ENCODE measurements at regions not wholly inside any gene's neighbourhood (a gene's known extent, or its start where the extent isn't known, plus 50 kb on each side); places are given as distances from the start of the nearest gene placed in this dataset.

GRCh38 chr3:190990898-190991297 lies 128.4 kb upstream of the GMNC start:
- TF ChIP-seq RAD21 (conservative IDR thresholded peaks at IDR 0.05) (no peak), MXI1 (conservative IDR thresholded peaks at IDR 0.05; ENCODE audit: poor library complexity, severe bottlenecking) (no peak), EP300 (conservative IDR thresholded peaks at IDR 0.05; ENCODE audit: poor library complexity, severe bottlenecking) (no peak), TAF1 (IDR thresholded peaks at IDR 0.05; ENCODE audit: low read depth) (no peak), POLR2AphosphoS5 (IDR thresholded peaks at IDR 0.05) (no peak)
- no peak overlapping the region for H2AFZ ChIP-seq (ENCODE audit: low read depth, low read length)
- H3F3A ChIP-seq (ENCODE audit: insufficient read depth, low read length, poor library complexity, severe bottlenecking): no peaks in the 10 kb centered on the region
- H3K9me3 ChIP-seq (ENCODE audit: low read length): peaks cover 3% of the 10 kb centered on the region
- no peaks in the 10 kb centered on the region for H3K36me3 ChIP-seq (ENCODE audit: insufficient read depth, low read length)
- no peak overlapping the region for H3K4me3 ChIP-seq (ENCODE audit: low read length)
- H3K9me2 ChIP-seq (ENCODE audit: insufficient read depth, low read length): no peaks in the 10 kb centered on the region
- no peaks in the 10 kb centered on the region for H3K79me2 ChIP-seq (replicated peaks; ENCODE audit: insufficient read depth, low read length)
- H3K9ac ChIP-seq (ENCODE audit: low read length): no peak overlapping the region
- H3K4me2 ChIP-seq (ENCODE audit: low read length): no peak overlapping the region
- no peak overlapping the region for H3K27ac ChIP-seq (ENCODE audit: low read length)
- H3K27me3 ChIP-seq (ENCODE audit: insufficient read depth, low read depth, low read length): no peaks in the 10 kb centered on the region
- H4K20me1 ChIP-seq (ENCODE audit: insufficient read depth): no peaks in the 10 kb centered on the region

- no peak overlapping the region for H2AFZ ChIP-seq (ENCODE audit: low read depth, low read length)
- no peak overlapping the region for H3K4me2 ChIP-seq (ENCODE audit: low read length)
- TF ChIP-seq MXI1 (conservative IDR thresholded peaks at IDR 0.05; ENCODE audit: poor library complexity, severe bottlenecking) (no peak), EZH2 (IDR thresholded peaks at IDR 0.05; ENCODE audit: borderline replicate concordance, insufficient read depth, low read length, poor library complexity, severe bottlenecking) (no peak), TAF1 (IDR thresholded peaks at IDR 0.05; ENCODE audit: low read depth) (no peak), CTCF (IDR thresholded peaks at IDR 0.05; ENCODE audit: poor library complexity, severe bottlenecking) (no peak)
- H3K27me3 ChIP-seq (ENCODE audit: insufficient read depth, low read depth, low read length): no peaks in the 10 kb centered on the region
- no peaks in the 10 kb centered on the region for H4K20me1 ChIP-seq (ENCODE audit: insufficient read depth)
- no peaks in the 10 kb centered on the region for H3K79me2 ChIP-seq (replicated peaks; ENCODE audit: insufficient read depth, low read length)
- H3K9me2 ChIP-seq (ENCODE audit: insufficient read depth, low read length): no peaks in the 10 kb centered on the region
- H3K36me3 ChIP-seq (ENCODE audit: insufficient read depth, low read length): no peaks in the 10 kb centered on the region
- no peak overlapping the region for H3K27ac ChIP-seq (ENCODE audit: low read length)
- peaks cover 3% of the 10 kb centered on the region for H3K9me3 ChIP-seq (ENCODE audit: low read length)
- no peaks in the 10 kb centered on the region for H3F3A ChIP-seq (ENCODE audit: insufficient read depth, low read length, poor library complexity, severe bottlenecking)
- H3K9ac ChIP-seq (ENCODE audit: low read length): no peak overlapping the region
- H3K4me3 ChIP-seq (ENCODE audit: low read length): no peak overlapping the region
These were observed 126.7 kb upstream of the GMNC start for GRCh38 chr3:190989218-190989617.

- no peak overlapping the region for H2AFZ ChIP-seq (ENCODE audit: low read depth, low read length)
- no peak overlapping the region for H3K4me2 ChIP-seq (ENCODE audit: low read length)
- no peaks in the 10 kb centered on the region for H3K27me3 ChIP-seq (ENCODE audit: insufficient read depth, low read depth, low read length)
- no peak overlapping the region for H3K27ac ChIP-seq (ENCODE audit: low read length)
- H3K79me2 ChIP-seq (replicated peaks; ENCODE audit: insufficient read depth, low read length): no peaks in the 10 kb centered on the region
- H3K9me3 ChIP-seq (ENCODE audit: low read length): peaks cover 3% of the 10 kb centered on the region
- H3K4me3 ChIP-seq (ENCODE audit: low read length): no peak overlapping the region
- TF ChIP-seq TAF1 (IDR thresholded peaks at IDR 0.05; ENCODE audit: low read depth): no peak
- no peak for TF ChIP-seq EZH2 (IDR thresholded peaks at IDR 0.05; ENCODE audit: borderline replicate concordance, insufficient read depth, low read length, poor library complexity, severe bottlenecking)
- no peak for TF ChIP-seq MXI1 (conservative IDR thresholded peaks at IDR 0.05; ENCODE audit: poor library complexity, severe bottlenecking)
- no peak for TF ChIP-seq REST (IDR thresholded peaks at IDR 0.05; ENCODE audit: borderline replicate concordance)
- TF ChIP-seq RAD21 (conservative IDR thresholded peaks at IDR 0.05): no peak
- no peak for TF ChIP-seq POLR2AphosphoS5 (IDR thresholded peaks at IDR 0.05)
- no peak for TF ChIP-seq EP300 (conservative IDR thresholded peaks at IDR 0.05; ENCODE audit: poor library complexity, severe bottlenecking)
- TF ChIP-seq CTCF (IDR thresholded peaks at IDR 0.05; ENCODE audit: poor library complexity, severe bottlenecking): no peak
- no peak for TF ChIP-seq SMC3 (conservative IDR thresholded peaks at IDR 0.05; ENCODE audit: poor library complexity)
- no peaks in the 10 kb centered on the region for H3K9me2 ChIP-seq (ENCODE audit: insufficient read depth, low read length)
- no peaks in the 10 kb centered on the region for H4K20me1 ChIP-seq (ENCODE audit: insufficient read depth)
- H3K36me3 ChIP-seq (ENCODE audit: insufficient read depth, low read length): no peaks in the 10 kb centered on the region
- H3K9ac ChIP-seq (ENCODE audit: low read length): no peak overlapping the region
- no peaks in the 10 kb centered on the region for H3F3A ChIP-seq (ENCODE audit: insufficient read depth, low read length, poor library complexity, severe bottlenecking)
These were observed 125.6 kb upstream of the GMNC start for GRCh38 chr3:190988102-190988501.

All from neural cell (in vitro differentiated cells).